ENCODE measurements at regions not wholly inside any gene's neighbourhood (a gene's known extent, or its start where the extent isn't known, plus 50 kb on each side); places are given as distances from the start of the nearest gene placed in this dataset.
"Not testable (repeated sequence)": the region's sequence is repeated elsewhere in the genome, so short reads cannot be mapped to it uniquely, and the experiment has no call there.

- no peak for DNase-seq (ENCODE audit: extremely low read depth, insufficient read length)
- H3K4me3 ChIP-seq (replicated peaks; ENCODE audit: low read depth, low read length) = no peak overlapping the region
- no peaks in the 10 kb centered on the region for H3K36me3 ChIP-seq (ENCODE audit: control insufficient read depth, insufficient read depth, low read length)
- TF ChIP-seq, protein P1, sequence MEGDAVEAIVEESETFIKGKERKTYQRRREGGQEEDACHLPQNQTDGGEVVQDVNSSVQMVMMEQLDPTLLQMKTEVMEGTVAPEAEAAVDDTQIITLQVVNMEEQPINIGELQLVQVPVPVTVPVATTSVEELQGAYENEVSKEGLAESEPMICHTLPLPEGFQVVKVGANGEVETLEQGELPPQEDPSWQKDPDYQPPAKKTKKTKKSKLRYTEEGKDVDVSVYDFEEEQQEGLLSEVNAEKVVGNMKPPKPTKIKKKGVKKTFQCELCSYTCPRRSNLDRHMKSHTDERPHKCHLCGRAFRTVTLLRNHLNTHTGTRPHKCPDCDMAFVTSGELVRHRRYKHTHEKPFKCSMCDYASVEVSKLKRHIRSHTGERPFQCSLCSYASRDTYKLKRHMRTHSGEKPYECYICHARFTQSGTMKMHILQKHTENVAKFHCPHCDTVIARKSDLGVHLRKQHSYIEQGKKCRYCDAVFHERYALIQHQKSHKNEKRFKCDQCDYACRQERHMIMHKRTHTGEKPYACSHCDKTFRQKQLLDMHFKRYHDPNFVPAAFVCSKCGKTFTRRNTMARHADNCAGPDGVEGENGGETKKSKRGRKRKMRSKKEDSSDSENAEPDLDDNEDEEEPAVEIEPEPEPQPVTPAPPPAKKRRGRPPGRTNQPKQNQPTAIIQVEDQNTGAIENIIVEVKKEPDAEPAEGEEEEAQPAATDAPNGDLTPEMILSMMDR (IDR thresholded peaks at IDR 0.05; ENCODE audit: insufficient read depth, low read length, poor library complexity, severe bottlenecking) = no peak
- no peaks in the 10 kb centered on the region for H3K27me3 ChIP-seq (replicated peaks; ENCODE audit: control insufficient read depth, insufficient read depth, low read length)
Measured at GRCh38 chr11:95414217-95414616, 183.2 kb upstream of the SESN3 start.

DNA sequence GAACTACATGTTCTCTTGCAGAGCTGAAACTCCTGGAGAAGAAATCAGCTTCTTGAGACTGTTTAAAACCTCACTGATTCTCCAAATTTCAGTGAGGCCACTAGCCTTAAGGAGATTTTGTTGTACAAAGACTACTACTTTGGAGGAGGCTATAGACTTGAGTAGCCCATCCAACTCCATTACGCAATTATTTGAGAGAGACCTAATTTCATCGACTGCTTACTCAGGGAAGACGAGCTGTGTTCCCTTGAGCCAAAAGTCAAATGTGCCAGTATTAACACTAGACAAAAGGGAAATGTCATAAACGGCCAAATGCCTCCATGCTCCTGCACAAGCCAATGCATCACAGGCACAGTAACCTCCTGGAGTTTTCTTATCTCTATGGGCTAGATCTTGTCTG lies 182.8 kb upstream of the SESN3 start:
- Histone ChIP-seq H3K4me3 (replicated peaks; ENCODE audit: low read depth, low read length) (no peak overlapping the region), H3K36me3 (ENCODE audit: control insufficient read depth, insufficient read depth, low read length) (no peaks in the 10 kb centered on the region), H3K27me3 (replicated peaks; ENCODE audit: control insufficient read depth, insufficient read depth, low read length) (no peaks in the 10 kb centered on the region)
- TF ChIP-seq, protein P1 (IDR thresholded peaks at IDR 0.05; ENCODE audit: insufficient read depth, low read length, poor library complexity, severe bottlenecking) = no peak
- DNase-seq (ENCODE audit: extremely low read depth, insufficient read length) = no peak

GRCh38 chr11:95413021-95413420 lies 182.0 kb upstream of the SESN3 start:
- Histone ChIP-seq H3K4me3 (replicated peaks; ENCODE audit: low read depth, low read length) (no peak overlapping the region), H3K27me3 (replicated peaks; ENCODE audit: control insufficient read depth, insufficient read depth, low read length) (no peaks in the 10 kb centered on the region), H3K36me3 (ENCODE audit: control insufficient read depth, insufficient read depth, low read length) (no peaks in the 10 kb centered on the region)
- TF ChIP-seq, protein P1 (IDR thresholded peaks at IDR 0.05; ENCODE audit: insufficient read depth, low read length, poor library complexity, severe bottlenecking) = no peak
- no peak for DNase-seq (ENCODE audit: extremely low read depth, insufficient read length)

DNA sequence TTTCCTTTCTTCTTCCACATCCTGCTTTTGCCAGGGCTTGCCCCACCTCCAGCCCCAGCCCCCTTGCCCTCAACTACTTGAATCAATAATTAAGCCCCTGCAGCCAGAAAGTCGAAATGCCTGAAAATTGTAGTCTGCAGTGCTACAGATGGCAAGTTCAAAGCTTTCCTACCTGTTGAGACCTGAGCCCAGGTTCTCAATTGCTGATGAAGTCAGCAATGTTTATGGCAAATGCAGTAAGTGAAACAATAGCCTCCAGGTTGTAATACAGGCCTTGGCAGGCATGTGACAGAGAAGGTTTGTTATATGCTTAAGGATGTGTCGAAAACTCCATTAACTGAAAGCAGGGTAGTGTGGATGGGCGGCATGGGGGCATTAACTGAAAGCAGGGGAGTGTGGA lies 181.1 kb upstream of the SESN3 start:
- DNase-seq (ENCODE audit: extremely low read depth, insufficient read length) = no peak
- TF ChIP-seq, protein P1 (IDR thresholded peaks at IDR 0.05; ENCODE audit: insufficient read depth, low read length, poor library complexity, severe bottlenecking) = no peak
- Histone ChIP-seq H3K4me3 (replicated peaks; ENCODE audit: low read depth, low read length) (no peak overlapping the region), H3K36me3 (ENCODE audit: control insufficient read depth, insufficient read depth, low read length) (no peaks in the 10 kb centered on the region), H3K27me3 (replicated peaks; ENCODE audit: control insufficient read depth, insufficient read depth, low read length) (no peaks in the 10 kb centered on the region)

DNA sequence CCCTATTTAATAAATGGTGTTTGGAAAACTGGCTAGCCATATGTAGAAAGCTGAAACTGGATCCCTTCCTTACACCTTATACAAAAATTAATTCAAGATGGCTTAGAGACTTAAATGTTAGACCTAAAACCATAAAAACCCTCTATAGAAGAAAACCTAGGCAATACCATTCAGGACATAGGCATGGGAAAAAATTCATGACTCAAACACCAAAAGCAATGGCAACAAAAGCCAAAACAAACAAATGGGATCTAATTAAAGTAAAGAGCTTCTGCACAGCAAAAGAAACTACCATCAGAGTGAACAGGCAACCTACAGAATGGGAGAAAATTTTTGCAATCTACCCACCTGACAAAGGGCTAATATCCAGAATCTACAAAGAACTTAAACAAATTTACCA lies 179.7 kb upstream of the SESN3 start:
- H3K36me3 ChIP-seq (ENCODE audit: control insufficient read depth, insufficient read depth, low read length); H3K27me3 ChIP-seq (replicated peaks; ENCODE audit: control insufficient read depth, insufficient read depth, low read length); H3K4me3 ChIP-seq (replicated peaks; ENCODE audit: low read depth, low read length); DNase-seq (ENCODE audit: extremely low read depth, insufficient read length): not testable (repeated sequence)

- Histone ChIP-seq H3K36me3 (ENCODE audit: control insufficient read depth, insufficient read depth, low read length) (no peaks in the 10 kb centered on the region), H3K4me3 (replicated peaks; ENCODE audit: low read depth, low read length) (no peak overlapping the region), H3K27me3 (replicated peaks; ENCODE audit: control insufficient read depth, insufficient read depth, low read length) (no peaks in the 10 kb centered on the region)
- TF ChIP-seq, protein P1 (IDR thresholded peaks at IDR 0.05; ENCODE audit: insufficient read depth, low read length, poor library complexity, severe bottlenecking) = no peak
- DNase-seq (ENCODE audit: extremely low read depth, insufficient read length) = no peak
Measured at GRCh38 chr11:95406271-95406670, 175.3 kb upstream of the SESN3 start.

All from GM06990 (cell line).